ENCODE measurements at regions not wholly inside any gene's neighbourhood (a gene's known extent, or its start where the extent isn't known, plus 50 kb on each side); places are given as distances from the start of the nearest gene placed in this dataset.

DNA sequence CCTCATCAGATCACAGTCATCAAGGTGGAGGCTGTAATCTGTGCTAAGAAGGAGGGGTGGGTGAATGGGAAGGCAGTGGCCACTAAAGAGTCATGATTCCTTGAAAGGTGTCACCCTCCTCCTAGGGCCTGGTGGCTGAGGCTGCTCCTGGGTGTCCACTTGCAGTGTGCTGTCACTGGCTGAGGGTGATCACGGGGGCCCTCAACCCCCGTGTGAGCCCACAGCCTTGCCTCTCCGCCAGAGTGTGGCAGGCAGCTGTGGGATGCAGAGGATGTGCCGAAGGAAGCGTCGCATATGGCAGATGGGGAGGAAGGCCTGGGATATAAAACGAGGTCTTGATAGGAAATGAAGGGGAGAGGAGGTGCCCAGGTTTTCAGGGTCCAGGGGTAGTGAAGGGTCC is 476.5 kb downstream of the PTPRU start:
- H3K27ac ChIP-seq, result no peak overlapping the region
- no peaks in the 10 kb centered on the region for H3K36me3 ChIP-seq (ENCODE audit: insufficient read depth)
- TF ChIP-seq, protein P1, sequence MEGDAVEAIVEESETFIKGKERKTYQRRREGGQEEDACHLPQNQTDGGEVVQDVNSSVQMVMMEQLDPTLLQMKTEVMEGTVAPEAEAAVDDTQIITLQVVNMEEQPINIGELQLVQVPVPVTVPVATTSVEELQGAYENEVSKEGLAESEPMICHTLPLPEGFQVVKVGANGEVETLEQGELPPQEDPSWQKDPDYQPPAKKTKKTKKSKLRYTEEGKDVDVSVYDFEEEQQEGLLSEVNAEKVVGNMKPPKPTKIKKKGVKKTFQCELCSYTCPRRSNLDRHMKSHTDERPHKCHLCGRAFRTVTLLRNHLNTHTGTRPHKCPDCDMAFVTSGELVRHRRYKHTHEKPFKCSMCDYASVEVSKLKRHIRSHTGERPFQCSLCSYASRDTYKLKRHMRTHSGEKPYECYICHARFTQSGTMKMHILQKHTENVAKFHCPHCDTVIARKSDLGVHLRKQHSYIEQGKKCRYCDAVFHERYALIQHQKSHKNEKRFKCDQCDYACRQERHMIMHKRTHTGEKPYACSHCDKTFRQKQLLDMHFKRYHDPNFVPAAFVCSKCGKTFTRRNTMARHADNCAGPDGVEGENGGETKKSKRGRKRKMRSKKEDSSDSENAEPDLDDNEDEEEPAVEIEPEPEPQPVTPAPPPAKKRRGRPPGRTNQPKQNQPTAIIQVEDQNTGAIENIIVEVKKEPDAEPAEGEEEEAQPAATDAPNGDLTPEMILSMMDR (conservative IDR thresholded peaks at IDR 0.05; ENCODE audit: low read depth, low read length), result no peak
- no peak overlapping the region for H3K9ac ChIP-seq
- no peaks in the 10 kb centered on the region for H3K79me2 ChIP-seq (ENCODE audit: insufficient read depth, low read depth)
- H3K4me3 ChIP-seq (IDR thresholded peaks at IDR 0.05; ENCODE audit: insufficient read depth, low read depth, low read length), result no peak overlapping the region
- H2AFZ ChIP-seq (ENCODE audit: low read depth), result no peak overlapping the region
- no peaks in the 10 kb centered on the region for H4K20me1 ChIP-seq (ENCODE audit: insufficient read depth)
- no peaks in the 10 kb centered on the region for H3K27me3 ChIP-seq (ENCODE audit: insufficient read depth, low read depth)
- H3K4me1 ChIP-seq (ENCODE audit: low read depth, poor library complexity, severe bottlenecking), result no peaks in the 10 kb centered on the region
- no peak overlapping the region for H3K4me2 ChIP-seq

DNA sequence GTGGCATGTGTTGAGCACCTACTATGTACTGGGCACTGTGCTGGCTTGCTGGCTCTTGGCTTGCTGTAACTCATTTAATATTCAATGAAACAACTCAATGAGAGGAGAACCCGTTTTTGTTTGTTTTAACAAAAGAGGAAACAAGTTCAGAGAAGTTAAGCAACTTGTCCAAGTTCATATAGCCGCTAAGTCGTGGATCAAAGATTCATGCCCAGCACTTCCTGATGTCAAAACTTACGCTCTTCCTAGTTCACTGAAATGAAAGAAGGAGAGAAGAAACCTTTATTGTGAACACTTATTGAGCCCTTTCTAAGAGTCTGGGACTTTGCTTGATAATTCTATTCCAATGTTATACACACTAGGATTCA is 475.9 kb downstream of the PTPRU start:
- TF ChIP-seq, protein P1 (conservative IDR thresholded peaks at IDR 0.05; ENCODE audit: low read depth, low read length), result no peak
- no peaks in the 10 kb centered on the region for H3K27me3 ChIP-seq (ENCODE audit: insufficient read depth, low read depth)
- H3K79me2 ChIP-seq (ENCODE audit: insufficient read depth, low read depth), result no peaks in the 10 kb centered on the region
- no peak overlapping the region for H3K9ac ChIP-seq
- no peak overlapping the region for H3K4me2 ChIP-seq
- H4K20me1 ChIP-seq (ENCODE audit: insufficient read depth), result no peaks in the 10 kb centered on the region
- H2AFZ ChIP-seq (ENCODE audit: low read depth), result no peak overlapping the region
- no peaks in the 10 kb centered on the region for H3K4me1 ChIP-seq (ENCODE audit: low read depth, poor library complexity, severe bottlenecking)
- H3K4me3 ChIP-seq (IDR thresholded peaks at IDR 0.05; ENCODE audit: insufficient read depth, low read depth, low read length), result no peak overlapping the region
- no peak overlapping the region for H3K27ac ChIP-seq
- no peaks in the 10 kb centered on the region for H3K36me3 ChIP-seq (ENCODE audit: insufficient read depth)

- Histone ChIP-seq H3K27ac (no peak overlapping the region), H2AFZ (ENCODE audit: low read depth) (no peak overlapping the region), H3K9ac (no peak overlapping the region), H3K4me3 (IDR thresholded peaks at IDR 0.05; ENCODE audit: insufficient read depth, low read depth, low read length) (no peak overlapping the region), H3K79me2 (ENCODE audit: insufficient read depth, low read depth) (no peaks in the 10 kb centered on the region), H4K20me1 (ENCODE audit: insufficient read depth) (no peaks in the 10 kb centered on the region), H3K27me3 (ENCODE audit: insufficient read depth, low read depth) (no peaks in the 10 kb centered on the region), H3K4me2 (no peak overlapping the region), H3K36me3 (ENCODE audit: insufficient read depth) (no peaks in the 10 kb centered on the region), H3K4me1 (ENCODE audit: low read depth, poor library complexity, severe bottlenecking) (no peaks in the 10 kb centered on the region)
- TF ChIP-seq, protein P1 (conservative IDR thresholded peaks at IDR 0.05; ENCODE audit: low read depth, low read length), result no peak
Measured at GRCh38 chr1:29711582-29712283, 475.4 kb downstream of the PTPRU start.

DNA sequence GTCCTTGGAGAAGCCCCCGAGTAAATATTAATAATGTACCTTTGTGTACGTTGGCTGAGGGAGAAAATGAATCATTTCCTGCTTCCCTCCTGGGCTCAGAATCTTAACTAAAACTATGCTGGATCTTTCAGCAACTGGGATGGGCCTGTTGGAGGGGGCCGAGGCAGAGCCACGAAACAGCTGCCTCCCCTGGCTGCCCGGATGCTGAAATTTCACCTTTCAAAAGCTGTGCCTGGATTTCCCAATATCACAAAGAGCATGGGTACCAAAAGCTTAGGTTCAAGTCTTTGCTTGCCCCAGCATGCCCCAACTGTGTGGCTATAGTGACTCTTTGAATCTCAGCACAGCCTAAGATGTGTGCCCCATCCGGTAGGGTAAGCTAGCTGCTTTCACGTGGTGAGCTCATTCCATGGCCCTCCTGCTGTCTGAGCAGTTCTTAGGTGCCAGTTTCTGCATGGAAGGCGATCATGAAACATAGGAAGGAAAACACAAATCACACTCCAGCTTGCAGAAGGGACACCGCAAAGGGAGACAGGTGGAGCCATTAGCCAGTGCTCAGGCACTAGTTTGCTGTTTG is 473.5 kb downstream of the PTPRU start:
- Histone ChIP-seq H3K4me1 (ENCODE audit: low read depth, poor library complexity, severe bottlenecking) (no peaks in the 10 kb centered on the region), H3K27me3 (ENCODE audit: insufficient read depth, low read depth) (no peaks in the 10 kb centered on the region), H3K27ac (no peak overlapping the region), H3K79me2 (ENCODE audit: insufficient read depth, low read depth) (no peaks in the 10 kb centered on the region), H3K36me3 (ENCODE audit: insufficient read depth) (no peaks in the 10 kb centered on the region), H3K9ac (no peak overlapping the region), H3K4me3 (IDR thresholded peaks at IDR 0.05; ENCODE audit: insufficient read depth, low read depth, low read length) (no peak overlapping the region), H2AFZ (ENCODE audit: low read depth) (no peak overlapping the region), H4K20me1 (ENCODE audit: insufficient read depth) (no peaks in the 10 kb centered on the region), H3K4me2 (no peak overlapping the region)
- TF ChIP-seq, protein P1 (conservative IDR thresholded peaks at IDR 0.05; ENCODE audit: low read depth, low read length), result no peak

Measured in KMS-11 (cell line).